ENCODE measurements at regions not wholly inside any gene's neighbourhood (a gene's known extent, or its start where the extent isn't known, plus 50 kb on each side); places are given as distances from the start of the nearest gene placed in this dataset.

DNA sequence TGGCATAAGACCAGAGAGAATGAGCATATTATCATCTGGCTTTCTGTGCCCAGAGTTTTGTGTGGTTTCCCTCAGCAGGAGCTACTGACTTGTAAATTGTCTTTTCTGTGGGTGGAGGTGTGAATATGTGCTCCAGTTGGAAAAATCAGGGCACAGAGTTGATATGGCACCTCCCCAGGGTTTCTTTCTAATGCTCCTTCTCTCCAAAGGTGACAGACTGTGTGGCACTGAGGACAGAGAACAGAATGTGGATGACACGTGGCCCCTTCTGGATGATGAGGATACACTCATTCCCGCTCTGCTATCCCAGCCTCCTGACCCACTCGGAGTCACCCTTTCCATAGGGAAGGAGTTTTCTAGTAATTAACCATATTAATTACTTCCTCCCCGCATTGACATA lies 221.0 kb downstream of the ICE1 start:
- CTCF ChIA-PET = interaction anchor here (0.7 kb wide), 1 partner anchor 147 kb away, joined by 3 read pairs; no protein-coding TSS in a partner anchor

More for the DNA sequence above, 221.0 kb downstream of the ICE1 start:
- Histone ChIP-seq H3K36me3 (ENCODE audit: control insufficient read depth in 2 of 2, insufficient read depth in 1 of 2, low read length in 2 of 2) (no peaks in the 10 kb centered on the region), H3K4me3 (ENCODE audit: low read depth, low read length) (no peak overlapping the region), H3K27ac (ENCODE audit: extremely low read depth, low read depth, low read length) (no peak overlapping the region), H3K9me3 (ENCODE audit: control insufficient read depth, insufficient read depth, low read depth, low read length) (no peaks in the 10 kb centered on the region), H3K4me1 (ENCODE audit: control insufficient read depth, insufficient read depth, low read length) (no peaks in the 10 kb centered on the region)
- POLR2A ChIA-PET = no interaction called here
- TF ChIP-seq ZNF449 (tag by site-specific recombination; IDR thresholded peaks at IDR 0.05) (no peak), SCRT2 (tag by site-specific recombination; IDR thresholded peaks at IDR 0.05) (no peak), ZNF747 (tag by site-specific recombination; IDR thresholded peaks at IDR 0.05) (no peak), KLF7 (tag by site-specific recombination; IDR thresholded peaks at IDR 0.05; ENCODE audit: borderline replicate concordance) (no peak), ZEB2 (tag by site-specific recombination; IDR thresholded peaks at IDR 0.05) (no peak), ZNF621 (tag by site-specific recombination; IDR thresholded peaks at IDR 0.05) (no peak), SCRT1 (tag by site-specific recombination; IDR thresholded peaks at IDR 0.05; ENCODE audit: borderline replicate concordance) (no peak), ZNF169 (tag by site-specific recombination; IDR thresholded peaks at IDR 0.05) (no peak), ZBTB8A (tag by site-specific recombination; IDR thresholded peaks at IDR 0.05) (no peak), GLIS1 (tag by site-specific recombination; IDR thresholded peaks at IDR 0.05) (no peak), ZNF10 (tag by site-specific recombination; IDR thresholded peaks at IDR 0.05) (no peak), SETDB1 (IDR thresholded peaks at IDR 0.05; ENCODE audit: insufficient read length, low read length) (no peak), KLF8 (tag by site-specific recombination; IDR thresholded peaks at IDR 0.05) (no peak), ZNF660 (tag by site-specific recombination; IDR thresholded peaks at IDR 0.05) (no peak), PRDM10 (tag by site-specific recombination; IDR thresholded peaks at IDR 0.05) (no peak), ZNF600 (tag by site-specific recombination; IDR thresholded peaks at IDR 0.05) (no peak), ZNF423 (tag by site-specific recombination; IDR thresholded peaks at IDR 0.05) (no peak), ZNF16 (tag by site-specific recombination; IDR thresholded peaks at IDR 0.05; ENCODE audit: low read depth) (no peak)
- TF ChIP-seq, protein P1, sequence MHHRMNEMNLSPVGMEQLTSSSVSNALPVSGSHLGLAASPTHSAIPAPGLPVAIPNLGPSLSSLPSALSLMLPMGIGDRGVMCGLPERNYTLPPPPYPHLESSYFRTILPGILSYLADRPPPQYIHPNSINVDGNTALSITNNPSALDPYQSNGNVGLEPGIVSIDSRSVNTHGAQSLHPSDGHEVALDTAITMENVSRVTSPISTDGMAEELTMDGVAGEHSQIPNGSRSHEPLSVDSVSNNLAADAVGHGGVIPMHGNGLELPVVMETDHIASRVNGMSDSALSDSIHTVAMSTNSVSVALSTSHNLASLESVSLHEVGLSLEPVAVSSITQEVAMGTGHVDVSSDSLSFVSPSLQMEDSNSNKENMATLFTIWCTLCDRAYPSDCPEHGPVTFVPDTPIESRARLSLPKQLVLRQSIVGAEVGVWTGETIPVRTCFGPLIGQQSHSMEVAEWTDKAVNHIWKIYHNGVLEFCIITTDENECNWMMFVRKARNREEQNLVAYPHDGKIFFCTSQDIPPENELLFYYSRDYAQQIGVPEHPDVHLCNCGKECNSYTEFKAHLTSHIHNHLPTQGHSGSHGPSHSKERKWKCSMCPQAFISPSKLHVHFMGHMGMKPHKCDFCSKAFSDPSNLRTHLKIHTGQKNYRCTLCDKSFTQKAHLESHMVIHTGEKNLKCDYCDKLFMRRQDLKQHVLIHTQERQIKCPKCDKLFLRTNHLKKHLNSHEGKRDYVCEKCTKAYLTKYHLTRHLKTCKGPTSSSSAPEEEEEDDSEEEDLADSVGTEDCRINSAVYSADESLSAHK (tag by site-specific recombination; IDR thresholded peaks at IDR 0.05) = no peak
- TF ChIP-seq, protein P2, sequence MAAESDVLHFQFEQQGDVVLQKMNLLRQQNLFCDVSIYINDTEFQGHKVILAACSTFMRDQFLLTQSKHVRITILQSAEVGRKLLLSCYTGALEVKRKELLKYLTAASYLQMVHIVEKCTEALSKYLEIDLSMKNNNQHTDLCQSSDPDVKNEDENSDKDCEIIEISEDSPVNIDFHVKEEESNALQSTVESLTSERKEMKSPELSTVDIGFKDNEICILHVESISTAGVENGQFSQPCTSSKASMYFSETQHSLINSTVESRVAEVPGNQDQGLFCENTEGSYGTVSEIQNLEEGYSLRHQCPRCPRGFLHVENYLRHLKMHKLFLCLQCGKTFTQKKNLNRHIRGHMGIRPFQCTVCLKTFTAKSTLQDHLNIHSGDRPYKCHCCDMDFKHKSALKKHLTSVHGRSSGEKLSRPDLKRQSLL (tag by site-specific recombination; IDR thresholded peaks at IDR 0.05) = no peak
